ENCODE measurements at regions not wholly inside any gene's neighbourhood (a gene's known extent, or its start where the extent isn't known, plus 50 kb on each side); places are given as distances from the start of the nearest gene placed in this dataset.
"Not testable (repeated sequence)": the region's sequence is repeated elsewhere in the genome, so short reads cannot be mapped to it uniquely, and the experiment has no call there.

- no peak for DNase-seq (ENCODE audit: low read depth)
Measured at GRCh38 chr16:85528528-85529387, 84.4 kb upstream of the GSE1 start.

- no peak for DNase-seq (ENCODE audit: low read depth)
Measured at GRCh38 chr16:85529489-85530369, 83.4 kb upstream of the GSE1 start.

- DNase-seq (ENCODE audit: low read depth), result no peak
Measured at GRCh38 chr16:85530370-85530739, 82.8 kb upstream of the GSE1 start.

GRCh38 chr16:85531516-85531915 is 81.6 kb upstream of the GSE1 start:
- DNase-seq (ENCODE audit: low read depth), result no peak

- no peak for DNase-seq (ENCODE audit: low read depth)
Measured at GRCh38 chr16:85532147-85532546, 81.0 kb upstream of the GSE1 start.

- not testable (repeated sequence) for DNase-seq (ENCODE audit: low read depth)
Measured at GRCh38 chr16:85533593-85533992, 79.5 kb upstream of the GSE1 start.

- DNase-seq (ENCODE audit: low read depth), result no peak
Measured at GRCh38 chr16:85534536-85535351, 78.4 kb upstream of the GSE1 start.

- DNase-seq (ENCODE audit: low read depth), result no peak
Measured at GRCh38 chr16:85535352-85536072, 77.6 kb upstream of the GSE1 start.

GRCh38 chr16:85536073-85536410 is 77.1 kb upstream of the GSE1 start:
- no peak for DNase-seq (ENCODE audit: low read depth)

- DNase-seq (ENCODE audit: low read depth), result no peak
Measured at GRCh38 chr16:85536411-85537330, 76.5 kb upstream of the GSE1 start.

GRCh38 chr16:85537331-85537788 is 75.8 kb upstream of the GSE1 start:
- no peak for DNase-seq (ENCODE audit: low read depth)

- DNase-seq (ENCODE audit: low read depth), result no peak
Measured at GRCh38 chr16:85537795-85538401, 75.2 kb upstream of the GSE1 start.

- DNase-seq (ENCODE audit: low read depth), result no peak
Measured at GRCh38 chr16:85539084-85539483, 74.0 kb upstream of the GSE1 start.

- no peak for DNase-seq (ENCODE audit: low read depth)
Measured at GRCh38 chr16:85539629-85540291, 73.4 kb upstream of the GSE1 start.

GRCh38 chr16:85541181-85541580 is 71.9 kb upstream of the GSE1 start:
- DNase-seq (ENCODE audit: low read depth), result no peak

- DNase-seq (ENCODE audit: low read depth), result no peak
Measured at GRCh38 chr16:85541619-85541979, 71.5 kb upstream of the GSE1 start.

- DNase-seq (ENCODE audit: low read depth), result no peak
Measured at GRCh38 chr16:85541980-85542900, 70.9 kb upstream of the GSE1 start.

GRCh38 chr16:85543536-85543935 is 69.6 kb upstream of the GSE1 start:
- DNase-seq (ENCODE audit: low read depth), result no peak

Measured in non-pigmented ciliary epithelial cell (primary cell).